ENCODE measurements at regions not wholly inside any gene's neighbourhood (a gene's known extent, or its start where the extent isn't known, plus 50 kb on each side); places are given as distances from the start of the nearest gene placed in this dataset.

DNA sequence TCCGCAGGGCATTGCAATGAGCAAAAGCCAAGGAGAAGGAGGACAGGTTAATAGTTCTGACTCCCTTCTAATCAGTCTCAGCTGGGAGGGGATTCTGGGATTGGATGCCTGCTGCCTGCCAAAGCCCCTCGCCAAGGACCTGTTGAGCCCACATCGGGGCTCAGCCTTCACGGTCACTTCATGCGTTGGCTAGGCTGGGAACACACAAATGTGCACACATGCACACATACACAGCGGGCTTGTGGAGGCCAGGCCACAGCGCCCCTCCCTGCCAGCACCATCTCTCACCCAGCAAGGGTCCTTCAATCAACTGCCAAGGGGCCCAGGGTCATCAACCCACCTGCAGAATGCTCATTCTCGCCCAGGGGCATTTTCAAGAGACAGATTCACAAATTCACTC, 113.9 kb downstream of the C5orf15 start:
- Histone ChIP-seq H3K23ac (ENCODE audit: insufficient read length) (no peak overlapping the region), H3K9me3 (ENCODE audit: insufficient read depth in 2 of 2, low read depth in 1 of 2, low read length in 1 of 2) (peaks cover 10 to 17% of the 10 kb centered on the region in 2 experiments; a peak in 3 of 4 replicates), H3K14ac (ENCODE audit: insufficient read length) (no peak overlapping the region), H2BK20ac (ENCODE audit: low read length) (no peak overlapping the region), H2BK5ac (ENCODE audit: low read depth, low read length) (no peak overlapping the region), H2AFZ (ENCODE audit: low read length) (no peak overlapping the region), H3K4ac (replicated peaks; ENCODE audit: insufficient read length, low read depth, low read length) (no peak overlapping the region), H4K8ac (ENCODE audit: extremely low read depth, insufficient read depth, low read length) (no peak overlapping the region), H3K27ac (ENCODE audit: low read depth, low read length) (no peak overlapping the region), H3K36me3 (ENCODE audit: control insufficient read depth in 2 of 4, insufficient read depth in 4 of 4, low read length in 3 of 4) (no peaks in the 10 kb centered on the region), H3K56ac (replicated peaks; ENCODE audit: insufficient read length, low read depth, low read length) (no peak overlapping the region), H3K79me1 (ENCODE audit: low read depth, low read length) (no peaks in the 10 kb centered on the region), H2BK120ac (replicated peaks; ENCODE audit: low read depth, low read length) (no peak overlapping the region), H3K23me2 (ENCODE audit: low read depth, low read length) (no peaks in the 10 kb centered on the region), H3K18ac (ENCODE audit: extremely low read depth, low read length) (no peak overlapping the region), H3K4me3 (ENCODE audit: extremely low read depth in 1 of 4, insufficient read depth in 2 of 4, low read depth in 3 of 4, low read length in 4 of 4) (no peak overlapping the region), H4K5ac (ENCODE audit: insufficient read length, low read depth, low read length) (no peak overlapping the region), H3K4me1 (replicated peaks in 1 of 4; ENCODE audit: control insufficient read depth in 3 of 4, insufficient read depth in 4 of 4, low read length in 3 of 4) (peaks cover 0 to 4% (median 0%) of the 10 kb centered on the region in 4 experiments; a peak in 1 of 7 replicates), H2BK15ac (ENCODE audit: low read length) (no peak overlapping the region), H3K79me2 (ENCODE audit: control insufficient read depth in 1 of 2, insufficient read depth in 2 of 2, low read length in 2 of 2) (no peaks in the 10 kb centered on the region), H3K4me2 (ENCODE audit: insufficient read depth in 1 of 2, low read depth in 2 of 2, low read length in 2 of 2) (no peak overlapping the region), H3K27me3 (replicated peaks in 1 of 4; ENCODE audit: control insufficient read depth in 3 of 4, extremely low read depth in 1 of 4, insufficient read depth in 3 of 4, low read length in 3 of 4) (no peaks in the 10 kb centered on the region; a peak in 1 of 7 replicates), H3K9ac (replicated peaks in 1 of 4; ENCODE audit: extremely low read depth in 1 of 4, low read depth in 3 of 4, low read length in 3 of 4) (no peak overlapping the region), H2BK12ac (ENCODE audit: low read depth, low read length) (no peak overlapping the region), H4K20me1 (replicated peaks in 1 of 2; ENCODE audit: control insufficient read depth in 1 of 2, insufficient read depth in 2 of 2, low read length in 2 of 2) (no peaks in the 10 kb centered on the region), H2AK5ac (ENCODE audit: low read depth, low read length) (no peak overlapping the region), H4K91ac (replicated peaks; ENCODE audit: insufficient read length, low read length) (no peak overlapping the region)
- 70% methylated on average over 8 of the region's 8 CpGs; no CpG with 5 or more reads in 1 of the 2 experiments for WGBS, 2 experiments (ENCODE audit: extremely low coverage in 1 of 2, insufficient coverage in 1 of 2, insufficient read length in 1 of 2, insufficient replicate concordance in 2 of 2, low coverage in 1 of 2, low lambda C conversion rate in 2 of 2, missing lambda C conversion rate in 1 of 2)
- TF ChIP-seq KDM5A (IDR thresholded peaks at IDR 0.05; ENCODE audit: low read length) (no peak), TAF7 (optimal IDR thresholded peaks at IDR 0.05; ENCODE audit: borderline replicate concordance, low read depth, low read length) (no peak), BRCA1 (IDR thresholded peaks at IDR 0.05; ENCODE audit: low read depth, low read length) (no peak), POLR2A (IDR thresholded peaks at IDR 0.05; ENCODE audit: control extremely low read depth in 1 of 2, low read depth in 2 of 2, low read length in 2 of 2) (no peak)
- FAIRE-seq, result no peak
- DNase-seq (ENCODE audit: low read depth in 1 of 2, low spot score in 2 of 2), result no peak
- ChIA-PET POLR2A (ENCODE audit: partially characterized antibody) (no interaction called here), CTCF (ENCODE audit: partially characterized antibody) (interaction anchor here (0.9 to 1.0 kb wide), 2 partner anchors 11 to 13 kb away, joined by 3 to 4 read pairs; no protein-coding TSS in a partner anchor)
